SIG-M5 (cell line): ENCODE measurements at regions not wholly inside any gene's neighbourhood (a gene's known extent, or its start where the extent isn't known, plus 50 kb on each side); places are given as distances from the start of the nearest gene placed in this dataset.

Experiments
- DNase-seq: peaks from one replicate; lab custom pipeline; 2025; lab: John Stamatoyannopoulos, UW

GRCh38 chr5:143730112-143730801 is 81.7 kb upstream of the HMHB1 start:
- no peak for DNase-seq

GRCh38 chr5:143729334-143729946 is 82.5 kb upstream of the HMHB1 start:
- DNase-seq: no peak

- DNase-seq: no peak
These were observed 88.8 kb upstream of the HMHB1 start for GRCh38 chr5:143723159-143723558.

- DNase-seq: no peak
These were observed 90.0 kb upstream of the HMHB1 start for GRCh38 chr5:143721925-143722324.

- DNase-seq: no peak
These were observed 91.3 kb upstream of the HMHB1 start for GRCh38 chr5:143720689-143721088.

DNA sequence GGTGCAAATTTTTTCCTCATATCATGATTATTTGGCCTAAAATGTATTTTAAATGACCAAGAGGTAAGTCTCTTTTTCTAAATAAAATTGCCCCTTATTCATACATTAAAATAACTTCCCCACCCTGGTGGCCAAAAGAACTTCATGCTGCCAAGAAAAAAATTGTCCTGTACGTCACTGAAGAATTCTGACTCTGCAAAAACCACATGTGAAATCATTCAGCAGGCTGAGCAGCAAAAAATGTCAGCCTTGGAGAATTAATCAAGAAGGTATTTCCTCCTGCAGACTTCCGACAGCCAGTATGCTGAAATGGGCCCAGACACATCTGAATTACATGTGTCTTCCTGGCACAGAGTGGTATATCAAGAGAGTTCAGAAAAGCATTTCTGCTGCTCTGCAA is 94.6 kb upstream of the HMHB1 start:
- no peak for DNase-seq

- no peak for DNase-seq
These were observed 95.1 kb upstream of the HMHB1 start for GRCh38 chr5:143716881-143717280.

- DNase-seq: no peak
These were observed 96.3 kb upstream of the HMHB1 start for GRCh38 chr5:143715616-143716015.

GRCh38 chr5:143714629-143715028 is 97.3 kb upstream of the HMHB1 start:
- DNase-seq: no peak

GRCh38 chr5:143713047-143714003 is 98.6 kb upstream of the HMHB1 start:
- DNase-seq: no peak

DNA sequence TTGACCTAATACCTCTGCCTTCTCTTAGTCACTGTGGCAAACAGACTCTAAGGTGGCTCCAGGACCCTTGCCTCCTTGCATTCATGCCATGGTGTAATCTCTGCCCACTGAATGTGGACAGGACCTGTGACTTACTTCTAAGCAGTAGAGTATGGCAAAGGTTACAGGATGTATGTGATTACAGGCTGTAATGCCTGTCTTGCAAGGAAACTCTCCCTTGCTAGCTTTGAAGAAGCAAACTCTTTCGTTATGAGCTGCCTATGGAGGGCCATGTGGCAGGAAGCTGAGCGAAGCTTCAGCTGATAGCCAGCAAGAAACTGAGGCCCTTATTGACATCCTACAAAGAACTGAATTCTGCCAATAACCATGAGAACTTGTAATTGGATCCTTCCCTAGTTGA is 103.3 kb upstream of the HMHB1 start:
- no peak for DNase-seq

DNA sequence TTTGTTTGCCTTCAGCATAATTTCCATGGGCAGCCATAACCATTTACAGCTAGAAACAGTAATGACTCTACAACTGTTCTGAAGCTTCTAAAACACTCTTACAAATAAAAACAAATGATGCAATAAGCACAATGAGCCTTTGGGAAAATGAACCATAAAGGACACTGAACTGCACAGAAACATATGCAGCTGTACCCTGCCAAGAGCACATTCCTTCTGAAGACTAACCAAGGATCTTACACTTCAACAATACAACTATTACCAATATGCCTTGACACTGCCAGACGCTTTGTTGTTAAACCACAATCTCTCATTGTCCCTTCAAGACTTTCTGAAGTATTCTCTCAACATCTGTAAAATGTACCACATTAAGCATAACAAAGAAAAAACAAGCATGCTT is 104.2 kb upstream of the HMHB1 start:
- no peak for DNase-seq

GRCh38 chr5:143705381-143705780 is 106.6 kb upstream of the HMHB1 start:
- no peak for DNase-seq

DNA sequence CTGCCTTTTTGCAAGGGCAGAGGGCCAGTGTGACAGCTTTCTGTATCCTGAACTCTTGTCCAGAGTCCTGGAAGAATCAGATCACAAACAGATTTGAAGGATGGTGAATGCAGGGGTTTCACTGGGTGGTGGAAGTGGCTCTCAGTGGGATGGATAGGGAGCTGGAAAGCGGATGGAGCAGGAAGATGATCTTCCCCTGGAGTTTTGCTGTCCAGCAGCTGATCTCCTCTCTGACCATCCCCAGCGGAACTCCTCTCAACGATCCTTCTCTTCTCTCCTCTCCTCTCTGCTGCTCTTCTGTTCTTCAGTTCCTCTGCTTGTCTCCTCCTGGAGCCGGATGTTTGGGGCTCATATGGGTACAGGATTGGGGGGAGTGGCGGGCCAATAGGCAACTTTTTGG is 108.3 kb upstream of the HMHB1 start:
- no peak for DNase-seq

- DNase-seq: no peak
These were observed 110.5 kb upstream of the HMHB1 start for GRCh38 chr5:143701493-143701892.

DNA sequence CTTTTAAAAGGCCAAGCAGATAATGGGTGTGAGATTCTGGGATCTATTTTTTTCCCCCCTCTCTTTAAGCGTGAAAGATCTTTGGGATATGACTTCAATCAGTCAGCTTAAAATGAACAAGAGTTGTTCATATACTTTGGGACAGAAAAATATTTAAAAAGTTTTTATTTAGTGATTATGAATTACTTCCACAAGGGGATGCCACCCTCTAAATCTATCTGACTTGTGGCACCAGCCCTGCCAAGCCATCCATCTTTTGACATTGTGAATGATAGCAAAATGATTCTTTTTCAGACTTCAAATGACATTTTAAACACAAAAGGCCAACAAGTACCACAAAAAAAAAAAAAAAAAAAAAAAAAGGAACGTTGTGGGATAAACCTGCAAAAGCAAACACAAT is 111.0 kb upstream of the HMHB1 start:
- DNase-seq: no peak

- no peak for DNase-seq
These were observed 112.8 kb upstream of the HMHB1 start for GRCh38 chr5:143699121-143699520.

- no peak for DNase-seq
These were observed 113.4 kb upstream of the HMHB1 start for GRCh38 chr5:143698574-143698973.

DNA sequence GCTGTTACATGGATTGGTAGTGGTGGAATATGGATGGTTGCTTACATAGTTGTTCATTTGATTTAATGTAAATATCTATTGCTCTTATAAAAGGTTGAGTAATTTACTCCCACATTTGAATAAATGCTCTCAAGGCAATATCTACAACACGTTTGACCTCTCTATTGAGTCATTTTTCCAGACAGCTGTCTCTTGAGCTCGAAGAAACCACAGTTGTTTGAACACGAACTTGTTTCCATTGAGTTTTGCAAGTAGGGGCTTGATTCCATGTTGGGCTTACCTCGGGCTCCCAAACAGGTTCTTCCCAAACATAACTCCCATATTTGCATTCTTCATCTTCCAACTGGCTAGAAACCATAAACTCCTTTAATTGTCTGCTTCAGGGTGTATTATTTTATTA is 115.0 kb upstream of the HMHB1 start:
- DNase-seq: no peak

GRCh38 chr5:143695941-143696340 is 116.0 kb upstream of the HMHB1 start:
- no peak for DNase-seq

GRCh38 chr5:143695244-143695864 is 116.6 kb upstream of the HMHB1 start:
- DNase-seq: no peak

GRCh38 chr5:143694357-143694756 is 117.6 kb upstream of the HMHB1 start:
- no peak for DNase-seq
